ENCODE measurements at regions not wholly inside any gene's neighbourhood (a gene's known extent, or its start where the extent isn't known, plus 50 kb on each side); places are given as distances from the start of the nearest gene placed in this dataset.

DNA sequence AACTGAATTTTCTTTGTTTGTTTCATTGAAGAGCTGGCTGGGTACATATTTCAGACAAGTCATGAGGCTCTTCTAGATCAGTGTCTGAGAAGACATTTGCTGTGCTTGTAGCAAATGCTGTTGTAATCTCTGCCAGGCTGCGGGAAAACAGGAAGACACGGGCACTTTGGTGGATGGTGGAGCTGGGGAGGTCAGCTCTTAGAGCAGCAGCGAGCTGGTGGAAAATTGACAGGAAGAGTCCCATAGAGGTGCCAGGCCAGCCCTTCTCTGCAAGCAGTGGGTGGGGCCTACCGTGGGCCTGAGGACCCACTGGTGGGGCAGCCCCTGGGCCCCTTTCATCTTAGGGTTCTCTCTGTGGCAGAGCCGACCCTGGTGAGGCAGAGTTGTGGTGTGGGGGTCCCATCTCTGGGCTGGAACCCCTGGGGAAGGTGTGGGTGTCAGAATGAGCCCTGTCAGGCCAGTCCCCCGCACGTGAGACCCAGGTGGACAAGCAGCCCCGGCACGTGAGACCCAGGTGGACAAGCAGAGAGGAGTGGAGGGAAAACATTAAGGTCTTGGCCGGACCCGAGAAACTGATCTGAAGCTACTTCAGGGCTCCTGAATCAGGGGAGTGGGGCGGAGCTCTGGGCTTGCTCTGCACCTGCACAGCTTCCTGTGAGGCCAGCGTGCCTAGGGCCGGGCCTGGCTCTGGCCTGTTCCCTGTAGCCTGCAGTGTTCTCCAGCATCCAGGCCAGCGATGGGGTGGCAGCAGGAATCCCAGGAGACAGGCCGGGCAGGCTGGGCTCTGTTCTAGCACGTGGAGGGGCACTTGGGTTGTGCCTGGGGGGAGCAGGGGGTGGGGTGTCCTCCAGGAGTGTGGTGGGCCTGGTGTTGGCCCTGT, 273.5 kb upstream of the HDAC4 start:
- DNase-seq (ENCODE audit: low read depth in 2 of 2) = no peak

DNA sequence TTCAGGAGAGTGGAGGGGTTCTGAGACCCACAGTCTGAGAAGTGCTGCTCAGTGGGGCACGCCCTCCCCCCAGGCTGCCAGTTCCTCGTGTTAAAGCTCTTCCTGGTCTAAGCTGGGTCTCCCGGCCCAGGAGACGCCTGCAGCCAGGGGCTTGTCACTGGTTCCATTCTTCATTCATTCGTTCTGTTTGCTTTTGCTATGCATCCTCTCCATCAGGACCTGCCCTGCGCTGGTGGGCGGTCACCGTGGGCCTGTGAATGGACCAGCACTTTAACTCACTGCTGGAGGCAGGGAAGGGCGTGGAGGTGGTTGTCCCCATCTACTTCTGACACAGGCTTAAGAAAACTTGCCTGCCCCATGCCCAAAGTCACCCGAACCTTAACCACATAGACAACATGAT, 272.8 kb upstream of the HDAC4 start:
- no peak for DNase-seq (ENCODE audit: low read depth in 2 of 2)

- DNase-seq (ENCODE audit: low read depth in 2 of 2) = no peak
Observed at GRCh38 chr2:239671916-239672849, 271.4 kb upstream of the HDAC4 start.

GRCh38 chr2:239671471-239671870, 270.7 kb upstream of the HDAC4 start:
- no peak for DNase-seq (ENCODE audit: low read depth in 2 of 2)

- DNase-seq (ENCODE audit: low read depth in 2 of 2) = no peak
Observed at GRCh38 chr2:239670463-239671120, 269.8 kb upstream of the HDAC4 start.

- no peak for DNase-seq (ENCODE audit: low read depth in 2 of 2)
Observed at GRCh38 chr2:239669899-239670460, 269.2 kb upstream of the HDAC4 start.

GRCh38 chr2:239669181-239669898, 268.5 kb upstream of the HDAC4 start:
- no peak for DNase-seq (ENCODE audit: low read depth in 2 of 2)

GRCh38 chr2:239668651-239669050, 267.8 kb upstream of the HDAC4 start:
- DNase-seq (ENCODE audit: low read depth in 2 of 2) = no peak

DNA sequence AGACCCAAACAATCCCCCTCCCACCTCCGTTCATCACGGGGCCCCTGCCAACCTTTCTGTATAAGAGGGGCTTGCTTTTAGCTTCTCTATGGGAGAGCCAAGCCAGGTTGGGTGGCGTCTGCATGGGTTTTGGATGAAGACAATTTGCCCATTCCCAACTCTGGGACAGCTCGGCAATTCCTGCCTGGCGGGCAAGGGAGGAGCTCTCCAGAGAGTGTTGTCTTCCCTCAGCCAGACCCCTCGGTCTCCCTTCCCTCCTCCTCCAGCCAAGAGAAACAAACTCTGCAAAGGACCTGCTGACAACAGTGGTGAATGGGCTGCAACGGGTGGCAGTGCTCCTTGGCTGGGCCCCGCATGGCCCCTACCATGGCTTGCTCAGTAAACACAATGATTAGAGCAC, 267.2 kb upstream of the HDAC4 start:
- no peak for DNase-seq (ENCODE audit: low read depth in 2 of 2)

- no peak for DNase-seq (ENCODE audit: low read depth in 2 of 2)
Observed at GRCh38 chr2:239667431-239667985, 266.7 kb upstream of the HDAC4 start.

GRCh38 chr2:239666855-239667376, 266.1 kb upstream of the HDAC4 start:
- no peak for DNase-seq (ENCODE audit: low read depth in 2 of 2)

DNA sequence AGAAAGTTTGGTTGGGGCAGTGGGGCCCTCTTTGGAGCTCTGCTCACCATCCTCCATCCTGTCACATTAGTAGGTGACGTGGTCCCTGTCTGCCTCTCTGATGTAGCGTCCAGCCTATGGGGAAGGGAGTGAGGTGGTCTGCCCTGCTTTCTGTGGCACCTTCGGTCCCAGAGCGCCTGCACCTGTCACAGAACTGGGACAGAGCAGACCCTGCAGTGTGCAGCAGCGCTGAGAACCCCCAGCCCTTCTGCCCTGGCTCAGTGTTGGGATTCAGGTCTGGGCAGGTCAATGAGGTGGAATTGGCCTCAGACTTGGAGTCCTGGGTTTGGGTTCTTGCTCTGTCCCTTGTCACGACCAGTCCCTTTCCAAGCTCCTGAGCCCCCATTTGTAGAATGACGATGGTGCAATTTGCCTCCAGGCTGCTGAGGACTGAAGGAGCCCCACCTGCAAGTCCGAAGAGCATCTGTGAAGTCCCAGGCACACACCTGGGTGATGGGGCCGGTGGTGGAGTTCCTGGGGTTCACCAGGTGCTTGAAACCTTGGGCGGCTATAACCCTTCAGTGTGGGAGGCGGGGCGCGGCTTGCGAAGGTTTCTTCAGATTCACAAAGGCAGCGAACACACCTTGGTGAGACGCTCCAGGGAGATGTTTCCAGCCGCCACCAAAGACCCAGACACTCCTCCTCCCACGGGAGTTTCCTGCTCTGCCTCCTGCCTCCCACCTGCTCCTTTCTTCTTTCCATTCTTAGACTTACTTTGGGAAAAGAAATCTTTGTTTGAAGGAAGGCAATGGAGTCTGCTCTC, 265.4 kb upstream of the HDAC4 start:
- DNase-seq (ENCODE audit: low read depth in 2 of 2) = no peak

DNA sequence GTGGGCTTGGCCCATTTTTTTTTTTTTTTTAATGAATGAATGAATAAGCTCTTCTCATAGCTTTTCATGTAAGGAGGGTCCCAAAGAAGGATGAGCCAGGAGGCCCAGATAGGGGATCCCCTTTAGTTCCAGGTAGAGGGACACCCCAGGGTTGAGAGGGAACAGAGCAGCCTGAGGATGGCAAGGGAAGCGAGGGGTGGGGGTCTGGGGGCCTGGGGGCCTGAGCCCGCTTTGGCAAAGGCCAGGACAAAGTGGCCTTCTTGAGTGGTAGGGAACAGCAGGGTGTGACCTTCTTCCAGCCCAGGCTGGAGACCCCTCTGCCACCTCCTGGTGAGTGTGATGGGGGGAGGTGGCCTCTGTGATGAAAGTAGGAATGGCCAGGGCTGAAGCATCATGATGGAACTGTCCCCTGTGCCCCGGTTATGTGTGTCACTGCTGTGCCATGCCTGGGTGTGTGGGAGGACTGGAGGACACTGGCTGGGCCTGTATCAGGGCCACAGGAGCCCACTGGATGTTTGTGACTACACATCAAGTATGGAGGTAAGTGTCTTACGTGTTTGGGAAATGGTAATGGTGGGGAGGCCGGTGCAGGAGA, 263.5 kb upstream of the HDAC4 start:
- no peak for DNase-seq (ENCODE audit: low read depth in 2 of 2)

- DNase-seq (ENCODE audit: low read depth in 2 of 2) = no peak
Observed at GRCh38 chr2:239663364-239663924, 262.6 kb upstream of the HDAC4 start.

DNA sequence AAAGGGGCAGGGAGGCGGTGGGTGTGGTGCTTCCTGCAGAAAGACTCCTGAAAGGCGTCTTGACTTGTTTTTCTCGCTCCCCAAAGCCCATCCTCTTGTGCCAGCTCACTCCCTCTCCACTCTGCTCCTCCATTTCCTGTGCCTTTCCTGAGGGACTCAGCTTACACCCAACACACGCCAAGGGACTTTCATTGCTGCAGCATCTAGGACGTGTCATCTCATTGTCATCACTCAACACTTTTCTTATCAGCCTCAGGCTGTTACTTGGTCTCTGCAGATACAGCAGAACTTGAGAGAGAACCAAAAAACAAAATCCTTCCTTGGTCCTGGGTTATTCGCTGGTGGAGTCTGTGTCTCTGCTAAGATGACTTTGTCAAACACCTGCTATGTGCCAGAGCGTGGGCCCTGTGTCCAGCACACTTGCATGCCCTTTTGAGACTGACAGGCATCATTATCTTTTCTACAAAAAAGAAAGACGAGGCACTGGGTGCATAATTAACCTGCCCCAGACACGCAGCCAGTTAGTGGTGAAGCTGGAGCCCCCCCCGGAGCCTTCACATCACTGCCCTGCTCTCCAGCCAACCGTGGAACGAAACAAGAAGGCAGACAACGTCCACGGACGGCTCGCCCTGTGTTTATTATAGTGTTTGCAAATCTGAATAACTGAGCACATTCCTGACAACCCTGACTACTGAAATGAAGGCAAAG, 261.7 kb upstream of the HDAC4 start:
- DNase-seq (ENCODE audit: low read depth in 2 of 2) = no peak

DNA sequence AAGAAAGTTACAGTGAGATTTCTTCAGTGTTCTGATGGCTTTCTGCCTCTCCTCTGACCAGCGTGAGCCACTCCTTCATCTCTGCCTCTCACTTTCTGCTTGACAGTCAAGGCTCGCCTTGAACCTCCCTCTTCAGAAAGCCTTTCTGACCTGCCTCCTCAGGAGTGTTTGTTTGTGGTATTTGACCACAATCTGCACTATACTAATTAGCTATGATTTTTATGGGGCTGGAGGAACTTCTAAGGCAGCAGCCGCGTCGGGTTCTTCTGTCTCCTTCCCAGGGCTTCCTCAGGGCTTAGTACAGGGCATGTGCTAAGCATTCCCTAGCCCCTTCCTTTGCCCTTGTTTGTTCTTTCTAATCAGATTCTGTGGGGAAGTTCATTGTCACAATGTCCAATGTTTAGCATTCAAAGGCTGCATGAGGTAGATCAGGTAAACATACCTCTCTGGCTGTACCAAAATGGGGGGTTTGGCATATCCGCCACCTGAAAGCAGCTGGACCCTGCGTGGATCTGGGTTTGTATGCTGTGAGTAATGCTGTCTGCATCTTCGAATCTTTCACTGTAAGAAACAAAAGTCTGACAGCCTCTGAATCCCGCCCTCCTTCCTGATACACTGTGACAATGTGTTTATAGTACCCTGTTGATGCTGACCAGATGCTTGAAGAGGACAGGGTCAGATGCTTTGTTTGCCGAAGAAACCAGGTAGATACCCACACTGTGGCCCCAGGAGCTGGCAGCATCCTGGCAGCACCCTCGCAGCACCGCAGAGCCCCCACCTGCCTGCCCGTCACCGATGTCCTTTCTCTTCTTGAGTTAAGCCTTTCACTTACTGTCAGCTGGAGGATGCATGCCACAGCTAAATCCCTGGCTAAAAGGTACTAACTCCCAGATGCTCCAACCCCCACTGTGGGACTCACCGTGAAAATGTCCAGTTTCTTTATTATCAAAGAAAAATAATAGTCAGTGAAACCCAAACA, 260.8 kb upstream of the HDAC4 start:
- no peak for DNase-seq (ENCODE audit: low read depth in 2 of 2)
